GM23248 (cell line): ENCODE measurements at regions not wholly inside any gene's neighbourhood (a gene's known extent, or its start where the extent isn't known, plus 50 kb on each side); places are given as distances from the start of the nearest gene placed in this dataset.

Experiments
- DNase-seq: peaks from one replicate; pipeline ENCODE4 v3.0.0-alpha.2; 2015
- H2AFZ ChIP-seq: fragments of 200-600 bp; sonication (generic); 2 replicates; pipeline ENCODE4 v1.6.1; 2016; ENCODE audit warnings: antibody characterized with exemption
- H3F3A ChIP-seq: fragments of 200-600 bp; sonication (generic); 2 replicates; pipeline ENCODE4 v1.6.1; 2016; ENCODE audit warnings: mild to moderate bottlenecking, antibody characterized with exemption, mixed run types; ENCODE audit not compliant: insufficient read depth
- H3K27ac ChIP-seq: fragments of 200-600 bp; sonication (generic); 2 replicates; pipeline ENCODE4 v1.5.1; 2016; ENCODE audit warnings: mild to moderate bottlenecking
- H3K27me3 ChIP-seq: fragments of 200-600 bp; sonication (generic); replicated peaks from 2 replicates; pipeline ENCODE4 v1.6.1; 2016; ENCODE audit warnings: mild to moderate bottlenecking; ENCODE audit not compliant: insufficient read depth
- H3K36me3 ChIP-seq: fragments of 200-600 bp; sonication (generic); 2 replicates; pipeline ENCODE4 v1.6.1; 2016; ENCODE audit warnings: low read depth, mild to moderate bottlenecking
- H3K4me1 ChIP-seq: fragments of 200-600 bp; sonication (generic); 2 replicates; pipeline ENCODE4 v1.6.1; 2016; ENCODE audit warnings: mild to moderate bottlenecking; ENCODE audit not compliant: insufficient read depth
- H3K4me2 ChIP-seq: fragments of 200-600 bp; sonication (generic); one replicate; pipeline ENCODE4 v1.6.1; 2016; ENCODE audit warnings: mild to moderate bottlenecking; ENCODE audit not compliant: unreplicated experiment
- H3K4me3 ChIP-seq: fragments of 200-600 bp; sonication (generic); 2 replicates; pipeline ENCODE4 v1.5.1; 2016; ENCODE audit warnings: mild to moderate bottlenecking
- H3K79me2 ChIP-seq: fragments of 200-600 bp; sonication (generic); 2 replicates; pipeline ENCODE4 v1.6.1; 2016; ENCODE audit warnings: mild to moderate bottlenecking; ENCODE audit not compliant: insufficient read depth
- H3K9ac ChIP-seq: fragments of 200-600 bp; sonication (generic); 2 replicates; pipeline ENCODE4 v1.6.1; 2016; ENCODE audit warnings: mild to moderate bottlenecking
- H3K9me2 ChIP-seq: fragments of 200-600 bp; sonication (generic); 2 replicates; pipeline ENCODE4 v1.6.1; 2016; ENCODE audit warnings: mixed run types, mild to moderate bottlenecking, moderate library complexity; ENCODE audit not compliant: insufficient read depth
- H3K9me3 ChIP-seq: fragments of 200-600 bp; sonication (generic); one replicate; pipeline ENCODE4 v1.6.1; 2017; ENCODE audit warnings: low read depth
- H4K20me1 ChIP-seq: fragments of 200-600 bp; sonication (generic); 2 replicates; pipeline ENCODE4 v1.6.0; 2016; ENCODE audit not compliant: insufficient read depth
- EZH2 ChIP-seq: fragments of 200-600 bp; sonication (generic); IDR thresholded peaks from 2 replicates; pipeline ENCODE4 v1.6.1; 2018; ENCODE audit warnings: antibody characterized with exemption, mild to moderate bottlenecking; ENCODE audit not compliant: insufficient read depth, poor library complexity, severe bottlenecking
- EZH2phosphoT487 ChIP-seq: fragments of 200-600 bp; sonication (generic); IDR thresholded peaks from 2 replicates; pipeline ENCODE4 v1.6.1; 2018; ENCODE audit warnings: antibody characterized with exemption, moderate library complexity, mild to moderate bottlenecking, low read depth; ENCODE audit not compliant: insufficient read depth
- WGBS, 2 experiments: methylation state at CpG; one replicate each; pipeline ENCODE4 v1.1.6; 2015 to 2017; ENCODE audit warnings: low lambda C conversion rate in 2 of 2, low coverage in 1 of 2; ENCODE audit errors: missing lambda C conversion rate in 2 of 2; 5-methylcytosine and 5-hydroxymethylcytosine counted together
- in situ Hi-C: fragments of 300-500 bp; cut with MboI; formaldehyde crosslinking; loops from 2 replicates; pipeline ENCODE4 v1.15.0; 2020

DNA sequence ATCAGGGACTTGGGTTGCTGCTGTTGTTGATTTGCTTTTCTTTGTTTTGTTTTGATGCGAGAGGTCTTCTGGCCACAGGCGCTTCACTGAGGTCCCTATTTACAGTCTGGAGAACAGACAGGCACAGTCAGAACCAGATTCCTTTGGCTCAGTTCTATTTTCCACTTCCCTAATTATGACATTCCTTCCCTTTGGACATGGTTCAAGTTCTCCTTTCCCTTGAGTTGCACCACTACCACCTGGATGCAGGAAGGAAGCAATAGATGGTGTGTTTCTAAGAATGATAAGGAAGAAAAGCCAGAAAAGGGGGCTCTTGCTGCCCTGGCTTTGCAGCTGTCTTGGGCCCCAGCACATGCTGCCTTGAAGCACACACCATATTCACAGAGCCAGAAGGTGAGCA, 160.6 kb downstream of the MAF start:
- WGBS, 2 experiments = 82 to 96% methylated on average over 2 of the region's 2 CpGs
- H3K9ac ChIP-seq = no peak overlapping the region

DNA sequence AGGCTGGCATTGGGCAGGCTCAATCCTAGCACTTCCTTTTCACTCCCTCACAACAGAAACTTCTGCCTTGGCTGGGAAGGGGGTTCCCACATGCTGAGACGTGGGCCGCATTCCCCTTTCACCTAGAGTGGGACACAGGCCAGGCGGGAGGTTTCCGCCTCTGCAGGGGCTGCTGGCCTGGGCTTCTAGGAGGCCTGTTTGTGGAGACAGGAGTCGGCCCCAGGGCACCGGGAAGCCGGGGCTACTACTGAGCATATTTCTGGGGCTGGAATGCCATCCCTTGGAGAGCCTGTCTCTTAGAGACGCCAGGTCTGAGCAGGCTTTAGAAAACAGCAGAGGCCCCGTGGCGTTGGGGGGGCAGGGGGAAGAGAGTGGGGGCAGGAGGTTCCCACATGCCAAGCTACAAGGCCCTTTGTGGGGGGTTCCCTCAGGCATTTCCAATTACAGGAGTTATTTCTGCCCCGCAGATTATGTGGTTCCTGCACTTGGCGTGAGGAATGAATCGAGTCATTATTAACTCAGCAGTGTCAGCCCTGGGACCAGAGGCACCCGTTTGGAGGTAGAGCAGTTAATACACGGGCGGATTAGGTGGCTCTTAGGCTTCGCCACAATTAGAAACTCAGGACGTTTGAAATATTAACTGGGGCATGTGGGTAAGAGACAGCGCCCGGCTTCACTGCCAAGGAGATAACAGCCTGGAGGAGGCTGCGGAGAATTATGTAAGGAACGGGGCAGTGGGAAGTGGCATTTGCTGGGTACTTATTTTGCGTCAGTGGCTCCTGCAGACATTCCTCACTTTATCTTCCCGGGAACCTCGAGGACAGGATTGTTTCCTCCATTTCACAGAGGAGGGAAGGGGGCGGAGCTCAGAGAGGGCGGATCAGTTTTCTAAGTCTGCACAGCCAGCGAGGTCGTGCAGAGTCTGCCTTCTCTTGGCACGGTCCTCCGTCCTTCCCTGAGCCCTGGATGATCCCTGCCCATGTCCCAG, 162.5 kb downstream of the MAF start:
- Histone ChIP-seq H3K4me3 (no peak overlapping the region), H3F3A (no peaks in the 10 kb centered on the region), H3K9me2 (no peaks in the 10 kb centered on the region), H3K4me2 (no peak overlapping the region), H3K36me3 (no peaks in the 10 kb centered on the region), H3K27me3 (no peaks in the 10 kb centered on the region), H2AFZ (no peak overlapping the region), H3K4me1 (no peaks in the 10 kb centered on the region), H3K27ac (no peak overlapping the region), H3K79me2 (no peaks in the 10 kb centered on the region), H3K9ac (no peak overlapping the region), H3K9me3 (no peaks in the 10 kb centered on the region), H4K20me1 (no peaks in the 10 kb centered on the region)
- in situ Hi-C loops = no loop called here
- WGBS, 2 experiments = 37 to 43% methylated on average over 31 of the region's 31 CpGs
- no peak for DNase-seq
- TF ChIP-seq EZH2 = no peak
- TF ChIP-seq EZH2phosphoT487 = no peak

More for the DNA sequence above, 160.6 kb downstream of the MAF start:
- no peaks in the 10 kb centered on the region for H3K27me3 ChIP-seq
- H2AFZ ChIP-seq = no peak overlapping the region
- no peak for DNase-seq
- no peak overlapping the region for H3K4me3 ChIP-seq
- in situ Hi-C loops = no loop called here
- no peaks in the 10 kb centered on the region for H3K36me3 ChIP-seq
- H3K9me2 ChIP-seq = no peaks in the 10 kb centered on the region
- no peaks in the 10 kb centered on the region for H3K4me1 ChIP-seq
- H3K79me2 ChIP-seq = no peaks in the 10 kb centered on the region
- H3K27ac ChIP-seq = no peak overlapping the region
- no peak for TF ChIP-seq EZH2phosphoT487
- no peak for TF ChIP-seq EZH2
- H4K20me1 ChIP-seq = no peaks in the 10 kb centered on the region
- H3K4me2 ChIP-seq = no peak overlapping the region
- H3F3A ChIP-seq = no peaks in the 10 kb centered on the region
- no peaks in the 10 kb centered on the region for H3K9me3 ChIP-seq

DNA sequence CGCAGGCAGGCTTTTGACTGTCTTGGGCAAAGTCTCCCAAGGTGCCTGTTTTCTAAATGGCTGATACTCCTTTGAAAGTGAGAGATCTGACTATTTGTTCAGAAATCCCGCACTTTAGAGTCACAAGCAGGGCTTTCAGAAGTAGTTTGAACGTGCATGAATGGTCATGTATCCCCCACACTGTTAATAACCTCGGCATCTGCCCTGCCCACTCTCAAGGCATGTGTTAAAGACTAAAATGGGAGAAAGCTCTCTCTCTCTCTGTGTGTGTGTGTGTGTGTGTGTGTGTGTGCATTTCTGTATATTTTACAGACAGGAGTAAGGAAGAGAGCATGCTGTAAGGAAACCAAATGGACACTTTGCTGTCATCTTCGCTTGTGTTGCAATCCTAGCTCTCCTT, 163.7 kb downstream of the MAF start:
- no peak overlapping the region for H2AFZ ChIP-seq
- H3K4me2 ChIP-seq = no peak overlapping the region
- no peaks in the 10 kb centered on the region for H3K27me3 ChIP-seq
- no peak for DNase-seq
- no peaks in the 10 kb centered on the region for H3K9me3 ChIP-seq
- no peak overlapping the region for H3K27ac ChIP-seq
- 64 to 67% methylated on average over 5 of the region's 5 CpGs for WGBS, 2 experiments
- TF ChIP-seq EZH2 = no peak
- TF ChIP-seq EZH2phosphoT487 = no peak
- H3K4me3 ChIP-seq = no peak overlapping the region
- no peaks in the 10 kb centered on the region for H3K36me3 ChIP-seq
- no peaks in the 10 kb centered on the region for H4K20me1 ChIP-seq
- no peak overlapping the region for H3K9ac ChIP-seq
- no peaks in the 10 kb centered on the region for H3F3A ChIP-seq
- H3K4me1 ChIP-seq = no peaks in the 10 kb centered on the region
- in situ Hi-C loops = no loop called here
- no peaks in the 10 kb centered on the region for H3K9me2 ChIP-seq
- no peaks in the 10 kb centered on the region for H3K79me2 ChIP-seq

DNA sequence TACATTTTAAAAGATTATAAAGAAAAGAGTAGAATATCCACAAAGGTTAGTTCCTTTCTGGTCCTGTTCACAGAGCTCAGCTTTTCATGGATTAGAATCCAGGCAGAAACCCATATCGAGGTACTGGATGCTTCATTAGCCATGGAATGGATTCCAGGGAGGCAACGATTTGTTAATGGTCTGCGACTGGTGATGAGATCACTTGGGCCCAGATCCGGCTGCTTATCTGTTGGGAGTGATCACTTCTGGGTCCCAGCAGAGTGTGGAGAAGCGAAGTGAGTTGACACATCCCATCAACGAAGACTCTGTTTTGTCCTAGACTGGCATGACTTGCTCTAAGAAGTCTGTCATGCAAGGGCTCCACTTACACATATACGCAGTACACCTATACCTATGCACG, 165.8 kb downstream of the MAF start:
- H3K4me1 ChIP-seq = no peaks in the 10 kb centered on the region
- H3F3A ChIP-seq = no peaks in the 10 kb centered on the region
- H3K4me2 ChIP-seq = no peak overlapping the region
- H3K27ac ChIP-seq = no peak overlapping the region
- no peaks in the 10 kb centered on the region for H3K36me3 ChIP-seq
- no peaks in the 10 kb centered on the region for H3K27me3 ChIP-seq
- no peak overlapping the region for H2AFZ ChIP-seq
- H3K9me3 ChIP-seq = no peaks in the 10 kb centered on the region
- H3K79me2 ChIP-seq = no peaks in the 10 kb centered on the region
- no peaks in the 10 kb centered on the region for H3K9me2 ChIP-seq
- no peak overlapping the region for H3K4me3 ChIP-seq
- no peak overlapping the region for H3K9ac ChIP-seq
- H4K20me1 ChIP-seq = no peaks in the 10 kb centered on the region
- DNase-seq = no peak
- TF ChIP-seq EZH2phosphoT487 = no peak
- no peak for TF ChIP-seq EZH2
- 60 to 64% methylated on average over 8 of the region's 8 CpGs for WGBS, 2 experiments
- in situ Hi-C loops = no loop called here
